H1 (cell line): ENCODE measurements at regions not wholly inside any gene's neighbourhood (a gene's known extent, or its start where the extent isn't known, plus 50 kb on each side); places are given as distances from the start of the nearest gene placed in this dataset.

ENCODE experiments used
- BCL11A ChIP-seq, 2 experiments: IDR thresholded peaks; one replicate each; pipeline ENCODE4 v1.6.1; 2011; ENCODE audit warnings: low read depth in 2 of 2, low read length in 2 of 2, mild to moderate bottlenecking in 2 of 2
- SAP30 ChIP-seq: fragments of 300-600 bp; sonication (generic); IDR thresholded peaks from 2 replicates; pipeline ENCODE4 v1.7.1; 2012; ENCODE audit warnings: low read length, moderate library complexity, mild to moderate bottlenecking, inconsistent platforms; ENCODE audit not compliant: insufficient read depth, insufficient replicate concordance
- TF ChIP-seq, protein P1 (sequence below): IDR thresholded peaks from 2 replicates; pipeline ENCODE4 v1.6.1; 2012; ENCODE audit warnings: low read length, inconsistent platforms
- TF ChIP-seq, protein P2 (sequence below): IDR thresholded peaks from 2 replicates; pipeline ENCODE4 v1.6.1; 2012; ENCODE audit warnings: inconsistent platforms

DNA sequence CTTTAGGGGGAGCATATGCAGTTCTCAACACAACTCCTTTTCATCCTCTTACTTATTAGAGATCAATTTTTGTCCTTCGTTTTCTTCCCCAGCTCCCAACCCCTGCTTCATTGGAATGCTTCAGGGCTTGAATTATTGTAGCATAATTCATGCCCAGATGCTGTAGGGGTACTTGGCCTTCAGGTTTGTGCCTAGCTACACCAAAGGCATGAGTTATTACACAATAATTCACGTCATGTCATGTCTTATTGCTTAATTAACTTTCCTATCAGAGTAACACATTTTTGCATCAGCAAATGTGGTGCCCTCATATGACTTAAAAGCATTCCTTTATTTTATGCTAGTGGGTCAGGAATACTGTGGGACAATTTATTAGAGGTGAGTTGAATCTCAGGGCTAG lies 507.2 kb downstream of the NFIB start (continued):
- TF ChIP-seq BCL11A (IDR thresholded peaks at IDR 0.05; ENCODE audit: low read depth in 2 of 2, low read length in 2 of 2) (no peak), SAP30 (no peak)
- TF ChIP-seq, protein P1, sequence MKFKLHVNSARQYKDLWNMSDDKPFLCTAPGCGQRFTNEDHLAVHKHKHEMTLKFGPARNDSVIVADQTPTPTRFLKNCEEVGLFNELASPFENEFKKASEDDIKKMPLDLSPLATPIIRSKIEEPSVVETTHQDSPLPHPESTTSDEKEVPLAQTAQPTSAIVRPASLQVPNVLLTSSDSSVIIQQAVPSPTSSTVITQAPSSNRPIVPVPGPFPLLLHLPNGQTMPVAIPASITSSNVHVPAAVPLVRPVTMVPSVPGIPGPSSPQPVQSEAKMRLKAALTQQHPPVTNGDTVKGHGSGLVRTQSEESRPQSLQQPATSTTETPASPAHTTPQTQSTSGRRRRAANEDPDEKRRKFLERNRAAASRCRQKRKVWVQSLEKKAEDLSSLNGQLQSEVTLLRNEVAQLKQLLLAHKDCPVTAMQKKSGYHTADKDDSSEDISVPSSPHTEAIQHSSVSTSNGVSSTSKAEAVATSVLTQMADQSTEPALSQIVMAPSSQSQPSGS, result no peak
- TF ChIP-seq, protein P2, sequence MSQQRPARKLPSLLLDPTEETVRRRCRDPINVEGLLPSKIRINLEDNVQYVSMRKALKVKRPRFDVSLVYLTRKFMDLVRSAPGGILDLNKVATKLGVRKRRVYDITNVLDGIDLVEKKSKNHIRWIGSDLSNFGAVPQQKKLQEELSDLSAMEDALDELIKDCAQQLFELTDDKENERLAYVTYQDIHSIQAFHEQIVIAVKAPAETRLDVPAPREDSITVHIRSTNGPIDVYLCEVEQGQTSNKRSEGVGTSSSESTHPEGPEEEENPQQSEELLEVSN, result no peak
